ENCODE measurements at regions not wholly inside any gene's neighbourhood (a gene's known extent, or its start where the extent isn't known, plus 50 kb on each side); places are given as distances from the start of the nearest gene placed in this dataset.
"Not testable (repeated sequence)": the region's sequence is repeated elsewhere in the genome, so short reads cannot be mapped to it uniquely, and the experiment has no call there.

DNA sequence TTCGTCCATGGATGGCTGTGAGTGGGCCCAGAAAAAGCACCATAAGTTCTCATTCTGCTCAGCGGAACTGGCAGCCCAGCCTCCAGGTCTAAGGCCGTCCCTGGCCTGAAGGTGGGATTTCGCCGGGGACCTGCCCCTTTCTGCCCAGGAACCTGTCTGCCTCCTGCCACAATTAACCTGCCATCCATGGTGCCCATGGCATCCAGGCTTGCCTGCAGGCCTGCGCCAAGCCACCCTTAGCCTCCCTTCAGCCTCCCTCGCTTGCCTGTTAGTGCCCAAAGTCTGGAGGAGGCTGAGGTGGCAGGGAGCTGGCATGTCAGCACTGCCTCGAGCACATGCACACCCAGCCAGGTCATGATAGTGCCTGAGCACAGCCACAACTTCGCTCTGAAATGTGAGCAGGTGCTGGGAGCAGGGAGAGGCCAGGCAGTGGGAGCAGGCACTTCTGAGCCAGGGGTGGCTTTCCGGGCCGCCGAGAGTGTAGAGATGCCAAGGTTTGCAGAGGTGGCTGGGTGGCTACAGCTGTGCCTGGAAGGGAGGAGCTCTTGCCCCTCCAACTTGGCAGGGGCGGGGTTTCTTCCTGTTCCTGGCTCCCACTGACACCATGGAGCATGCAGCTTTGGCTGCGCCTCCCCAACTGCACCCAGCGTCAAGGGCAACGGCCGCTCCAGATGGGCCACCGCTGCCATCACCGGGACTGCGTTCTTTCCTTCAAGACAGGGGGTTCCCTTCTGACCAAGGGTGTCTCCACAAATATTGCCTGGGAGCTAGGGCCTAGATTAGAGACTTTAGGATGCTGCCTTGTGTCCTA lies 648.9 kb upstream of the VRK2 start:
- Histone ChIP-seq H3K9me3 (ENCODE audit: control insufficient read depth in 2 of 2, low read length in 2 of 2) (no peaks in the 10 kb centered on the region), H3K4me1 (ENCODE audit: control insufficient read depth, insufficient read depth, low read length) (no peaks in the 10 kb centered on the region), H3K27ac (ENCODE audit: low read length) (no peak overlapping the region), H3K27me3 (ENCODE audit: control insufficient read depth in 1 of 2, insufficient read depth in 2 of 2, low read length in 2 of 2) (no peaks in the 10 kb centered on the region), H3K4me3 (ENCODE audit: low read length in 2 of 2) (no peak overlapping the region), H3K9ac (ENCODE audit: low read length in 2 of 2) (no peak overlapping the region), H3K36me3 (ENCODE audit: control insufficient read depth in 2 of 2, insufficient read depth in 2 of 2, low read length in 2 of 2) (no peaks in the 10 kb centered on the region)

DNA sequence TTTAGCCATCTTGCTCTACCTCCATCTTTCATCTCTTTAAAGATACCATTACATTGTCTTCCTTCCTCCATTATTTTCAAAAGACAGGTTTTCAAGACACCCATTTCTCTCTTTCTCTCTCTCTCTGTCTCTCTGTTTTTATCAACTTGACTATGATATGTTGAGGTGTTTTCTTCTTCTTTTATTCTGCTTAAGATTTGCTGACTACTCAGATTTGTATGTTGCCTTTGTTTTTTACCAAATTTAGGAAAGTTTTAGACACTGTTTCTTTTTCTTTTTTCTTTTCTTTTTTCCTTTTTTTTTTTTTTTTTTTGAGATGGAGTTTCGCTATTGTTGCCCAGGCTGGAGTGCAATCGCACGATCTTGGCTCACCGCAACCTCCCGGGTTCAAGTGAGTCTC lies 647.5 kb upstream of the VRK2 start:
- H3K4me3 ChIP-seq (ENCODE audit: low read length in 2 of 2) = no peak overlapping the region
- no peaks in the 10 kb centered on the region for H3K4me1 ChIP-seq (ENCODE audit: control insufficient read depth, insufficient read depth, low read length)
- no peak overlapping the region for H3K9ac ChIP-seq (ENCODE audit: low read length in 2 of 2)
- no peak overlapping the region for H3K27ac ChIP-seq (ENCODE audit: low read length)
- H3K27me3 ChIP-seq (ENCODE audit: control insufficient read depth in 1 of 2, insufficient read depth in 2 of 2, low read length in 2 of 2) = no peaks in the 10 kb centered on the region
- H3K9me3 ChIP-seq (ENCODE audit: control insufficient read depth in 2 of 2, low read length in 2 of 2) = no peaks in the 10 kb centered on the region
- no peaks in the 10 kb centered on the region for H3K36me3 ChIP-seq (ENCODE audit: control insufficient read depth in 2 of 2, insufficient read depth in 2 of 2, low read length in 2 of 2)

DNA sequence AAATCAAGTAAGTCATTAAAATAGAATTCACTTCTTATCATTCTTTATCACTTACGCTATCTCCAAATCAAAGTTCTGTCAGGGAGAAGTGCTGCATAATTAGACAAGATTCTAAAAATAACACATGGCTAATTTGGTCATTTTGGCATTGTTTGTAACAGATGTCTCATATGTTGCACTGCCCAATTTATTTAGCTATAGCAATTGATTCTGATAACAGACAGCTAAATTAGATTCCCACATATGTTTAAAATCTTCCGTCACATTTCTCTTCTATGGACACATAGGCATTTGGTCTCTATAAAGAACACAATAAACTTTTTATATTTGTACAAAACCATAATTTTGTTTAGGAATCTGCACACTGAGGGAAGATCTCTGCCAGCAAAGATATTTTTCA lies 644.5 kb upstream of the VRK2 start:
- no peak overlapping the region for H3K9ac ChIP-seq (ENCODE audit: low read length in 2 of 2)
- H3K27ac ChIP-seq (ENCODE audit: low read length) = no peak overlapping the region
- no peaks in the 10 kb centered on the region for H3K4me1 ChIP-seq (ENCODE audit: control insufficient read depth, insufficient read depth, low read length)
- H3K27me3 ChIP-seq (ENCODE audit: control insufficient read depth in 1 of 2, insufficient read depth in 2 of 2, low read length in 2 of 2) = no peaks in the 10 kb centered on the region
- H3K9me3 ChIP-seq (ENCODE audit: control insufficient read depth in 2 of 2, low read length in 2 of 2) = no peaks in the 10 kb centered on the region
- H3K4me3 ChIP-seq (ENCODE audit: low read length in 2 of 2) = no peak overlapping the region
- no peaks in the 10 kb centered on the region for H3K36me3 ChIP-seq (ENCODE audit: control insufficient read depth in 2 of 2, insufficient read depth in 2 of 2, low read length in 2 of 2)

DNA sequence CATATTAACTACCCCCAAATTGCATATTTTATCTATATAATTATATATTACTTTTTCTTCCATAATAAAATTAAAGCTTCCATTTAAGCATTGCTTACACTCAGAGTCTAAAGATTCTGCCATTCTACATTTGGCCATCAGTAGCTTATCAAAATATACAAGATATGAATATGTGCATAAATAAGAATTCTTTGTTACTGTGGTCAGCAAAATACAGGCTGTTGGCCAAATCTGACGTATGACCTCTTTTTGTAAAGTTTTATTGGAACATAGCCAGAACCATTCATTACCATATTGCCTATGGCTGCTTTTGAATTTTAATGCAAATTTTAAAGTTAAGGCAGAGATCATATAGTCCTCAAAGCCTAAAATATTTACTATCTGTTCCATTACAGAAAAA lies 643.9 kb upstream of the VRK2 start:
- no peaks in the 10 kb centered on the region for H3K4me1 ChIP-seq (ENCODE audit: control insufficient read depth, insufficient read depth, low read length)
- no peaks in the 10 kb centered on the region for H3K36me3 ChIP-seq (ENCODE audit: control insufficient read depth in 2 of 2, insufficient read depth in 2 of 2, low read length in 2 of 2)
- H3K4me3 ChIP-seq (ENCODE audit: low read length in 2 of 2) = no peak overlapping the region
- H3K9ac ChIP-seq (ENCODE audit: low read length in 2 of 2) = no peak overlapping the region
- H3K27ac ChIP-seq (ENCODE audit: low read length) = no peak overlapping the region
- H3K27me3 ChIP-seq (ENCODE audit: control insufficient read depth in 1 of 2, insufficient read depth in 2 of 2, low read length in 2 of 2) = no peaks in the 10 kb centered on the region
- no peaks in the 10 kb centered on the region for H3K9me3 ChIP-seq (ENCODE audit: control insufficient read depth in 2 of 2, low read length in 2 of 2)

DNA sequence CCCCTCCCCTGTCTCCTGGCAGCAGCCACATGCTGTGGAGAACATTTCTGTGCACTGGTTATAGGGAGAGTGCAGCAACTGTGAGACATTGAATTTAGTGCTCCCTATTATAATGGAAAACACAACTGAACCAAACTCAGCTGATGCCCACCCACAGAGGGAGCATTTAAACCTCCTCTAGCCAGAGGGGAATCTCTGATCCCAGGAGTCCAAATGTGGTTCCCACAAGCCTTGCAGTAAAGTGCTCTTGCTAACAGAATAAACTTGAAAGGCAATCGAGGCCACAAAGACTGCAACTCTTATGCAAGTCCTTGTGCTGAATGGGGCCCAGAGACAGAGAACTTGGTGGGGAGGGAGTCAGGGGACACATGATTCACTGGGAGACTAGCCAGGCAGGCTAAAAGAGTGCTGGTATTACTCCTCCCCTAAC lies 638.8 kb upstream of the VRK2 start:
- Histone ChIP-seq H3K9ac (ENCODE audit: low read length in 2 of 2) (no peak overlapping the region), H3K36me3 (ENCODE audit: control insufficient read depth in 2 of 2, insufficient read depth in 2 of 2, low read length in 2 of 2) (no peaks in the 10 kb centered on the region), H3K4me1 (ENCODE audit: control insufficient read depth, insufficient read depth, low read length) (no peaks in the 10 kb centered on the region), H3K4me3 (ENCODE audit: low read length in 2 of 2) (no peak overlapping the region), H3K27ac (ENCODE audit: low read length) (no peak overlapping the region), H3K9me3 (ENCODE audit: control insufficient read depth in 2 of 2, low read length in 2 of 2) (no peaks in the 10 kb centered on the region), H3K27me3 (ENCODE audit: control insufficient read depth in 1 of 2, insufficient read depth in 2 of 2, low read length in 2 of 2) (no peaks in the 10 kb centered on the region)

DNA sequence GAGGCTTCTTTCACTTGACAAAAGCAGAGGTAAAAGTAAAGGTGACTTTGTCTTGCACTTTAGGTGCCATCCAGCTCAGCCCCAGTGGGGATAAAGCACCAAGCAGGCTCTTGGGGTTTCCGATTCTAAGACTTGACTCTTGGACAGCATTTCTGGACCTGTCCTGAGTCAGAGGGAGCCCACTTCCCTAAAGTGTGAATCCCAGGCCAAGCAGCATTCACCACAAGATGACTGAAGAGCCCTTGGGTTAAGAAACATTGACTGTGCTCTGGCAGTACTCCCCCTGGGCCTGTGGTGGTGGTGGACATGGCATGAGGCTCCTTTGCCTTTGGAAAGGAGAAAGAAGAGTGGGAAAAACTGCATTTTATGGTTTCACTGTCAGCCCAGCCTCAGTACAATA lies 638.0 kb upstream of the VRK2 start:
- H3K27me3 ChIP-seq (ENCODE audit: control insufficient read depth in 1 of 2, insufficient read depth in 2 of 2, low read length in 2 of 2) = no peaks in the 10 kb centered on the region
- no peaks in the 10 kb centered on the region for H3K4me1 ChIP-seq (ENCODE audit: control insufficient read depth, insufficient read depth, low read length)
- H3K9ac ChIP-seq (ENCODE audit: low read length in 2 of 2) = no peak overlapping the region
- H3K4me3 ChIP-seq (ENCODE audit: low read length in 2 of 2) = no peak overlapping the region
- H3K27ac ChIP-seq (ENCODE audit: low read length) = no peak overlapping the region
- H3K36me3 ChIP-seq (ENCODE audit: control insufficient read depth in 2 of 2, insufficient read depth in 2 of 2, low read length in 2 of 2) = no peaks in the 10 kb centered on the region
- no peaks in the 10 kb centered on the region for H3K9me3 ChIP-seq (ENCODE audit: control insufficient read depth in 2 of 2, low read length in 2 of 2)

DNA sequence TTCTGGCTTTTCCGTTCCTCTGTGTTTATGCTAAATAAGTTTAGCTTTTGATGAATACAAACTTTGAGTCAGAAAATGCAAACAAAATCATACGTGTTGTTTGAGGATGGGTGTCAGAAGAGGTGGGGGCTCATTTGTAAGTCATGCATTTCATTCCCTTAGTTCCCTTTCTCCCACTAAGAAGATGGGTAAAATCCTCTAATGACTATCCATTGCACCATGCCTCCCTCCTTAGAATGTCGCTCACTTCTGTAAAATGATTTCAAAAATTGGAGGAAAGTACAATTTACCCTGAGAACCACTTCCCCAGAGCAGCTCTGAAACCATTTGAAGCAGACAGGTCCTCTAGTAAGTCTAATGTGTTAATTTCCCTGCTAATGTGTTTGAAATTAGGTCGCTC lies 629.6 kb upstream of the VRK2 start:
- H3K9me3 ChIP-seq (ENCODE audit: control insufficient read depth in 2 of 2, low read length in 2 of 2) = no peaks in the 10 kb centered on the region
- no peak overlapping the region for H3K9ac ChIP-seq (ENCODE audit: low read length in 2 of 2)
- H3K36me3 ChIP-seq (ENCODE audit: control insufficient read depth in 2 of 2, insufficient read depth in 2 of 2, low read length in 2 of 2) = no peaks in the 10 kb centered on the region
- no peaks in the 10 kb centered on the region for H3K4me1 ChIP-seq (ENCODE audit: control insufficient read depth, insufficient read depth, low read length)
- H3K4me3 ChIP-seq (ENCODE audit: low read length in 2 of 2) = no peak overlapping the region
- H3K27ac ChIP-seq (ENCODE audit: low read length) = no peak overlapping the region
- H3K27me3 ChIP-seq (ENCODE audit: control insufficient read depth in 1 of 2, insufficient read depth in 2 of 2, low read length in 2 of 2) = no peaks in the 10 kb centered on the region

DNA sequence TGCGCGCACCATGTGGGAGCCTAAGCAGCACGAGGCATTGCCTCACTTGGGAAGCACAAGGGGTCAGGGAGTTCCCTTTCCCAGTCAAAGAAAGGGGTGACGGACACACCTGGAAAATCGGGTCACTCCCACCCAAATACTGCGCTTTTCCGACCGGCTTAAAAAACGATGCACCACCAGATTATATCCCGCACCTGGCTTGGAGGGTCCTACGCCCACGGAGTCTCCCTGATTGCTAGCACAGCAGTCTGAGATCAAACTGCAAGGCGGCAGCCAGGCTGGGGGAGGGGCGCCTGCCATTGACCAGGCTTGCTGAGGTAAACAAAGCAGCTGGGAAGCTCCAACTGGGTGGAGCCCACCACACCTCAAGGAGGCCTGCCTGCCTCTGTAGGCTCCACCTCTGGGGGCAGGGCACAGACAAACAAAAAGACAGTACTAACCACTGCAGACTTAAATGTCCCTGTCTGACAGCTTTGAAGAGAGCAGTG lies 627.7 kb upstream of the VRK2 start:
- H3K27ac ChIP-seq (ENCODE audit: low read length); H3K9ac ChIP-seq (ENCODE audit: low read length in 2 of 2); H3K4me1 ChIP-seq (ENCODE audit: control insufficient read depth, insufficient read depth, low read length); H3K9me3 ChIP-seq (ENCODE audit: control insufficient read depth in 2 of 2, low read length in 2 of 2); H3K27me3 ChIP-seq (ENCODE audit: control insufficient read depth in 1 of 2, insufficient read depth in 2 of 2, low read length in 2 of 2); H3K4me3 ChIP-seq (ENCODE audit: low read length in 2 of 2); H3K36me3 ChIP-seq (ENCODE audit: control insufficient read depth in 2 of 2, insufficient read depth in 2 of 2, low read length in 2 of 2): not testable (repeated sequence)

DNA sequence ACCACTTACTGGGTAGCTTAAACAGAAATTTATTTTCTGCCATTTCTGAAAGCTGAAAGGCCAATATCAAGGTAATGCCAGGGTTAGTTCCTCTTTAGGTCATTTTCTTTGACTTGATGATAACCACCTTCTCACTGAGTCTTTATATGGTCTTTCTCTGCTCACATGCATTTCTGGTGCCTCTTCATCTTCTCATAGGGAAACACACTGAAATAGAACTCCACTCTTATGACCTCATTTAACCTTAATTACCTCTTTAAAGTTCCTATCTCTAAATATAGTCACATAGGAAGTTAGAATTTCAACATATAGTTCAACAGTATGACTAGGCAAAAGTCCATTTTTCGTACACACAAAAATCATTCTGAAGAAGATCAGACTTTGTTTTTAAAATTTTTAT lies 616.8 kb upstream of the VRK2 start:
- H3K27me3 ChIP-seq (ENCODE audit: control insufficient read depth in 1 of 2, insufficient read depth in 2 of 2, low read length in 2 of 2) = no peaks in the 10 kb centered on the region
- no peaks in the 10 kb centered on the region for H3K9me3 ChIP-seq (ENCODE audit: control insufficient read depth in 2 of 2, low read length in 2 of 2)
- H3K36me3 ChIP-seq (ENCODE audit: control insufficient read depth in 2 of 2, insufficient read depth in 2 of 2, low read length in 2 of 2) = no peaks in the 10 kb centered on the region
- no peak overlapping the region for H3K9ac ChIP-seq (ENCODE audit: low read length in 2 of 2)
- H3K4me3 ChIP-seq (ENCODE audit: low read length in 2 of 2) = no peak overlapping the region
- H3K27ac ChIP-seq (ENCODE audit: low read length) = no peak overlapping the region
- no peaks in the 10 kb centered on the region for H3K4me1 ChIP-seq (ENCODE audit: control insufficient read depth, insufficient read depth, low read length)

DNA sequence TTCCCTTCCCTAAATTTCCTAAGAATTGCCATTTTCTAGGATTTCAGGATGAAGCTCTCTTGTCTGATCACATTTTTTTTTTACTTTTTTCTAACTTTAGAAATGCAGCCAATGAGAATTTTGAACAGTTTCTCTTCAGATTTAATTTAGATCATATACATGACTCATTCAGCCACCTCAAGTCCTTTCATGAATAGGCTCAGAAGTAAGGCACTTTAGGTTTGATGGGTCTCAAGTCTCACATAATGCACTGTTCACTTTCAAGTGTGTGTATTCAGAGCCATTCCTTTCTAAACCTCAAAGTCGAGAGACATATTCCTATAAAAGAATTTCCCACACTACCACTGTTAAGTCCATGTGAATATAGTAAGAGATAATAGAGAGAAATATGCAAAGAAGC lies 614.1 kb upstream of the VRK2 start:
- no peak overlapping the region for H3K9ac ChIP-seq (ENCODE audit: low read length in 2 of 2)
- no peaks in the 10 kb centered on the region for H3K4me1 ChIP-seq (ENCODE audit: control insufficient read depth, insufficient read depth, low read length)
- H3K27ac ChIP-seq (ENCODE audit: low read length) = no peak overlapping the region
- no peaks in the 10 kb centered on the region for H3K27me3 ChIP-seq (ENCODE audit: control insufficient read depth in 1 of 2, insufficient read depth in 2 of 2, low read length in 2 of 2)
- H3K9me3 ChIP-seq (ENCODE audit: control insufficient read depth in 2 of 2, low read length in 2 of 2) = no peaks in the 10 kb centered on the region
- no peak overlapping the region for H3K4me3 ChIP-seq (ENCODE audit: low read length in 2 of 2)
- no peaks in the 10 kb centered on the region for H3K36me3 ChIP-seq (ENCODE audit: control insufficient read depth in 2 of 2, insufficient read depth in 2 of 2, low read length in 2 of 2)

DNA sequence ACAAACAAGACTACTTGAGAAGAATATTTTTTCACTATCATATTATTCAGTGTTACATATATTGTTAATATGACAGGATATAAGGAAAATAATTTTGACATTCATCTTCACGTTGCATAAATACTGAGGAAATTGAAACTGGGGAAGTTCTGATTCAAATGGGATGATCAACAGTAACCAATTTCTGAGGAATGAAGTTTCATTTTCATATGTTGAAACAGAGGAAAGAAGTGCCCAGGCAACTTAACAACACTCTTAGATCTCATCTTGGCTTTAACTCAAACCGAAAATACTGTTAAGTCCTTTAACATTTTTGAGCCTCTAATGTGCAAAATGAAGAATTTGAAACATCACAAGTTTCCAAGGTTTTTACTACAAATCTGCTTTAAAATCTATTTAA lies 612.2 kb upstream of the VRK2 start:
- Histone ChIP-seq H3K27ac (ENCODE audit: low read length) (no peak overlapping the region), H3K36me3 (ENCODE audit: control insufficient read depth in 2 of 2, insufficient read depth in 2 of 2, low read length in 2 of 2) (no peaks in the 10 kb centered on the region), H3K9ac (ENCODE audit: low read length in 2 of 2) (no peak overlapping the region), H3K27me3 (ENCODE audit: control insufficient read depth in 1 of 2, insufficient read depth in 2 of 2, low read length in 2 of 2) (no peaks in the 10 kb centered on the region), H3K4me1 (ENCODE audit: control insufficient read depth, insufficient read depth, low read length) (no peaks in the 10 kb centered on the region), H3K4me3 (ENCODE audit: low read length in 2 of 2) (no peak overlapping the region), H3K9me3 (ENCODE audit: control insufficient read depth in 2 of 2, low read length in 2 of 2) (no peaks in the 10 kb centered on the region)

All from stomach smooth muscle (tissue), 2 donors.